ENCODE measurements at regions not wholly inside any gene's neighbourhood (a gene's known extent, or its start where the extent isn't known, plus 50 kb on each side); places are given as distances from the start of the nearest gene placed in this dataset.

DNA sequence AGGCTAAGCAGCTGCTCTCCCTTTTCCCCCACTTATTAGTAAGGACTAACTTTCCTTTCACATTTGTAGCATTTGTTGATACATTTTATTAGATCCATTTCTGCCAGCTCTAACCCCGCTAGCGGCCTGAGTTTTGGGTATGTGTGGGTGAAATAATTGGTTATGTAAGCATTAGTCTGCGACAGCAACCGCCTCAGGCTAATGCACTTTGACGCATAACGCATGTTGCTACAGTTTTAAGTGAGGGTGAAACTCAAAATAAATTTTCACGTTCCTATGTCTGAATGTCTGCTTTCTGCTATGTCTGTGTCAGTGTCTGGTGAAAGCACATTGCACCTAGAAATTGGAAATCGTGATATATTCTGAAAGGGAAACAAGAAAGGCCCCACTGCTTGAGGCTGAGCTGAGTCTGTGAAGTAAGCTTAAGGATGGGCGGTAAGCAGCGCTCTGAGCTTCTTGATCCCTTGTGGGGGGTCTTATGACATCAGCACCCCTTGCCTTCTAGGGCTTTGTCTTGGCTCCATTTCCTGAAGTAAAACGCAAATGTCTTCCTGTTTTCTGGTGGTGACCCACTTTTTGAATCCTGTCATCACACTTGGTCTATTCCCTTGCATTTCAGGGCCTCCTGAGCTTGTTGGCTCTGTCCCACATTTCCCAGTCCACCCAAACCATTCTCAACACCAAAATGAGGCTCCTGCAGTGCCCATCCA, 648.3 kb upstream of the ARGLU1 start:
- TF ChIP-seq, protein P1, sequence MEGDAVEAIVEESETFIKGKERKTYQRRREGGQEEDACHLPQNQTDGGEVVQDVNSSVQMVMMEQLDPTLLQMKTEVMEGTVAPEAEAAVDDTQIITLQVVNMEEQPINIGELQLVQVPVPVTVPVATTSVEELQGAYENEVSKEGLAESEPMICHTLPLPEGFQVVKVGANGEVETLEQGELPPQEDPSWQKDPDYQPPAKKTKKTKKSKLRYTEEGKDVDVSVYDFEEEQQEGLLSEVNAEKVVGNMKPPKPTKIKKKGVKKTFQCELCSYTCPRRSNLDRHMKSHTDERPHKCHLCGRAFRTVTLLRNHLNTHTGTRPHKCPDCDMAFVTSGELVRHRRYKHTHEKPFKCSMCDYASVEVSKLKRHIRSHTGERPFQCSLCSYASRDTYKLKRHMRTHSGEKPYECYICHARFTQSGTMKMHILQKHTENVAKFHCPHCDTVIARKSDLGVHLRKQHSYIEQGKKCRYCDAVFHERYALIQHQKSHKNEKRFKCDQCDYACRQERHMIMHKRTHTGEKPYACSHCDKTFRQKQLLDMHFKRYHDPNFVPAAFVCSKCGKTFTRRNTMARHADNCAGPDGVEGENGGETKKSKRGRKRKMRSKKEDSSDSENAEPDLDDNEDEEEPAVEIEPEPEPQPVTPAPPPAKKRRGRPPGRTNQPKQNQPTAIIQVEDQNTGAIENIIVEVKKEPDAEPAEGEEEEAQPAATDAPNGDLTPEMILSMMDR (IDR thresholded peaks at IDR 0.05), result no peak
- no peak for TF ChIP-seq POLR2A (IDR thresholded peaks at IDR 0.05)
- TF ChIP-seq POLR2AphosphoS5 (IDR thresholded peaks at IDR 0.05), result no peak
